H1 (cell line): ENCODE measurements at regions not wholly inside any gene's neighbourhood (a gene's known extent, or its start where the extent isn't known, plus 50 kb on each side); places are given as distances from the start of the nearest gene placed in this dataset.

Experiments used
- CTCF ChIA-PET: fragments of 300-600 bp; sonication (Branson Sonifier 250); formaldehyde crosslinking; loops from one replicate; lab custom pipeline; 2021; ENCODE audit not compliant: partially characterized antibody; lab: Charles Lee
- POLR2A ChIA-PET: fragments of 300-600 bp; sonication (Branson Sonifier 250); formaldehyde crosslinking; loops from one replicate; lab custom pipeline; 2021; ENCODE audit warnings: inconsistent platforms; ENCODE audit not compliant: partially characterized antibody; lab: Charles Lee
- DNase-seq, 2 experiments: peaks; one replicate each; pipeline versions ENCODE4 v3.0.0 to v3.0.0-alpha.2; 2010 to 2022; ENCODE audit warnings: low spot score in 2 of 2, low read depth in 1 of 2, mixed read lengths in 1 of 2
- FAIRE-seq: peaks from 2 replicates; lab custom pipeline; 2011; peaks lifted over from hg19 to GRCh38; lab: Jason Lieb, UNC
- H2AFZ ChIP-seq: 2 replicates; pipeline ENCODE4 v1.8.1; 2012; ENCODE audit warnings: low read length, inconsistent platforms
- H2AK5ac ChIP-seq: 2 replicates; pipeline ENCODE4 v1.6.1; 2013; ENCODE audit warnings: low read depth, low read length
- H2BK120ac ChIP-seq: replicated peaks from 2 replicates; pipeline ENCODE3; 2013; ENCODE audit warnings: low read depth, low read length, inconsistent platforms
- H2BK12ac ChIP-seq: 2 replicates; pipeline ENCODE4 v1.6.1; 2013; ENCODE audit warnings: low read depth, low read length
- H2BK15ac ChIP-seq: 2 replicates; pipeline ENCODE4 v1.6.1; 2013; ENCODE audit warnings: low read length
- H2BK20ac ChIP-seq: 2 replicates; pipeline ENCODE4 v1.6.1; 2013; ENCODE audit warnings: low read length
- H2BK5ac ChIP-seq: 2 replicates; pipeline ENCODE4 v1.6.1; 2013; ENCODE audit warnings: low read depth, low read length
- H3K14ac ChIP-seq: 2 replicates; pipeline ENCODE4 v1.6.1; 2013; ENCODE audit warnings: inconsistent platforms; ENCODE audit not compliant: insufficient read length
- H3K18ac ChIP-seq: 2 replicates; pipeline ENCODE4 v1.6.1; 2013; ENCODE audit warnings: low read length; ENCODE audit errors: extremely low read depth
- H3K23ac ChIP-seq: 2 replicates; pipeline ENCODE4 v1.6.1; 2013; ENCODE audit warnings: inconsistent platforms; ENCODE audit not compliant: insufficient read length
- H3K23me2 ChIP-seq: 2 replicates; pipeline ENCODE4 v1.6.1; 2013; ENCODE audit warnings: low read depth, low read length
- H3K27ac ChIP-seq: 2 replicates; pipeline ENCODE4 v1.6.1; 2011; ENCODE audit warnings: low read depth, low read length, inconsistent platforms
- H3K27me3 ChIP-seq, 4 experiments: replicated peaks in 1 of 4; 1 replicate in 1 of 4; 2 replicates in 3 of 4; pipeline versions ENCODE4 v1.6.1 to v1.8.1; 2011 to 2013; ENCODE audit warnings: low read length in 3 of 4, mild to moderate bottlenecking in 3 of 4, inconsistent platforms in 2 of 4, mixed read lengths in 2 of 4, moderate library complexity in 1 of 4; ENCODE audit not compliant: control insufficient read depth in 3 of 4, insufficient read depth in 3 of 4; ENCODE audit errors: extremely low read depth in 1 of 4
- H3K36me3 ChIP-seq, 4 experiments: 2 replicates each; pipeline versions ENCODE4 v1.6.1 to v1.8.1; 2011 to 2013; ENCODE audit warnings: mild to moderate bottlenecking in 4 of 4, low read length in 3 of 4, moderate library complexity in 2 of 4, control low read depth in 1 of 4, inconsistent platforms in 1 of 4; ENCODE audit not compliant: insufficient read depth in 4 of 4, control insufficient read depth in 2 of 4
- H3K4ac ChIP-seq: replicated peaks from 2 replicates; pipeline ENCODE3; 2013; ENCODE audit warnings: low read length, low read depth, mixed read lengths, inconsistent platforms; ENCODE audit not compliant: insufficient read length
- H3K4me1 ChIP-seq, 4 experiments: replicated peaks in 1 of 4; 1 replicate in 1 of 4; 2 replicates in 3 of 4; pipeline versions ENCODE4 v1.6.1 to v1.8.1; 2011 to 2013; ENCODE audit warnings: low read length in 3 of 4, inconsistent platforms in 2 of 4, mixed read lengths in 1 of 4; ENCODE audit not compliant: insufficient read depth in 4 of 4, control insufficient read depth in 3 of 4
- H3K4me2 ChIP-seq, 2 experiments: 2 replicates each; pipeline versions ENCODE4 v1.6.1 to v1.8.1; 2011 to 2013; ENCODE audit warnings: low read depth in 2 of 2, low read length in 2 of 2, control low read depth in 1 of 2, inconsistent platforms in 1 of 2, mild to moderate bottlenecking in 1 of 2; ENCODE audit not compliant: insufficient read depth in 1 of 2
- H3K4me3 ChIP-seq, 4 experiments: fragments of 200-600, 300-600 bp in 1 of 4; sonication (generic), shearing (Covaris generic), sonication (Bioruptor Twin) in 1 of 4; 2 replicates each; pipeline versions ENCODE4 v1.5.1 to v1.8.1; 2011 to 2016; ENCODE audit warnings: low read length in 4 of 4, low read depth in 3 of 4, control low read depth in 2 of 4, inconsistent platforms in 2 of 4, mild to moderate bottlenecking in 2 of 4, mixed read lengths in 1 of 4, moderate library complexity in 1 of 4; ENCODE audit not compliant: insufficient read depth in 2 of 4; ENCODE audit errors: extremely low read depth in 1 of 4
- H3K56ac ChIP-seq: replicated peaks from 2 replicates; pipeline ENCODE3; 2013; ENCODE audit warnings: low read depth, mild to moderate bottlenecking, mixed read lengths, low read length, inconsistent platforms; ENCODE audit not compliant: insufficient read length
- H3K79me1 ChIP-seq: 2 replicates; pipeline ENCODE4 v1.6.1; 2013; ENCODE audit warnings: low read depth, low read length, control low read depth
- H3K79me2 ChIP-seq, 2 experiments: 2 replicates each; pipeline versions ENCODE4 v1.6.1 to v1.8.1; 2012 to 2013; ENCODE audit warnings: low read length in 2 of 2, mild to moderate bottlenecking in 2 of 2, inconsistent platforms in 1 of 2; ENCODE audit not compliant: insufficient read depth in 2 of 2, control insufficient read depth in 1 of 2
- H3K9ac ChIP-seq, 4 experiments: replicated peaks in 1 of 4; 1 replicate in 1 of 4; 2 replicates in 3 of 4; pipeline versions ENCODE4 v1.6.1 to v1.8.1; 2011 to 2013; ENCODE audit warnings: low read depth in 3 of 4, low read length in 3 of 4, control low read depth in 2 of 4, mild to moderate bottlenecking in 2 of 4, moderate library complexity in 2 of 4, inconsistent platforms in 1 of 4; ENCODE audit errors: extremely low read depth in 1 of 4
- H3K9me3 ChIP-seq, 2 experiments: 2 replicates each; pipeline versions ENCODE4 v1.6.1 to v1.8.1; 2012 to 2013; ENCODE audit warnings: mild to moderate bottlenecking in 2 of 2, moderate library complexity in 2 of 2, control low read depth in 1 of 2, inconsistent platforms in 1 of 2, low read depth in 1 of 2, low read length in 1 of 2, mixed read lengths in 1 of 2; ENCODE audit not compliant: insufficient read depth in 2 of 2
- H4K20me1 ChIP-seq, 2 experiments: replicated peaks in 1 of 2; 2 replicates each; pipeline versions ENCODE3 to v1.8.1; 2011 to 2013; ENCODE audit warnings: inconsistent platforms in 2 of 2, low read length in 2 of 2, mild to moderate bottlenecking in 1 of 2; ENCODE audit not compliant: insufficient read depth in 2 of 2, control insufficient read depth in 1 of 2
- H4K5ac ChIP-seq: 2 replicates; pipeline ENCODE4 v1.6.1; 2013; ENCODE audit warnings: low read length, low read depth, mixed read lengths, inconsistent platforms; ENCODE audit not compliant: insufficient read length
- H4K8ac ChIP-seq: 2 replicates; pipeline ENCODE4 v1.8.0; 2013; ENCODE audit warnings: mild to moderate bottlenecking, moderate library complexity, low read length, inconsistent platforms; ENCODE audit not compliant: insufficient read depth; ENCODE audit errors: extremely low read depth
- H4K91ac ChIP-seq: replicated peaks from 2 replicates; pipeline ENCODE3; 2013; ENCODE audit warnings: low read length, mixed read lengths, inconsistent platforms; ENCODE audit not compliant: insufficient read length
- SAP30 ChIP-seq: fragments of 300-600 bp; sonication (generic); IDR thresholded peaks from 2 replicates; pipeline ENCODE4 v1.7.1; 2012; ENCODE audit warnings: low read length, moderate library complexity, mild to moderate bottlenecking, inconsistent platforms; ENCODE audit not compliant: insufficient read depth, insufficient replicate concordance
- WGBS, 2 experiments: shearing (Covaris generic) in 1 of 2; methylation state at CpG; one replicate each; pipeline versions ENCODE4 v1.1.6 to v1.1.7; 2013 to 2015; ENCODE audit warnings: low lambda C conversion rate in 2 of 2, mixed read lengths in 2 of 2, inconsistent platforms in 1 of 2, low coverage in 1 of 2, missing lambda C conversion rate in 1 of 2; ENCODE audit not compliant: insufficient replicate concordance in 2 of 2, insufficient coverage in 1 of 2, insufficient read length in 1 of 2; ENCODE audit errors: extremely low coverage in 1 of 2, missing lambda C conversion rate in 1 of 2; 5-methylcytosine and 5-hydroxymethylcytosine counted together
- TF ChIP-seq, protein P1 (sequence below), 3 experiments: IDR thresholded peaks; 1 replicate in 2 of 3; 2 replicates in 1 of 3; pipeline versions ENCODE4 v1.5.1 to v1.6.1; 2011; ENCODE audit warnings: low read length in 3 of 3, mild to moderate bottlenecking in 3 of 3, inconsistent platforms in 2 of 3, low read depth in 1 of 3, moderate library complexity in 1 of 3; ENCODE audit not compliant: insufficient read depth in 1 of 3; ENCODE audit errors: control extremely low read depth in 1 of 3

DNA sequence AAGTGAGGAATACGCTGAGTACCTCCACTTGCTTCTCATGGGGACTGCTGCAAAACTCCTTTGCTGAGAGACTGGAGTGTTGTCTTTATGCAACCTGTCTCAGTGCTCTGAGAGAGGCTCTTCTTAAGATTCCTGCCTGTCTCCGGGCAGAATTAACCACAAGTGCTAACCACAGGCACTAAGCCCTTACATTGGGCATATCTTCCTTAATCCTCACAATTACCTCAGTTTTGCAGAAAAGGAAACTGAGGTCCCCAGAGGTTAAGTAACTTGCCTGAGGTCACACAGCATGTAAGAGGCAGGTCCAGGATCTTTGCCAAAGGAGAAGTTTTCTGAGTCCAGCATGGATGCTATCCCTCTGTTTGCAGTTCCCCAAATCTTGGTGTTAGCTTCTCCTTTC lies 86.0 kb downstream of the GP2 start:
- H2AK5ac ChIP-seq, result no peak overlapping the region
- no peaks in the 10 kb centered on the region for H3K36me3 ChIP-seq
- DNase-seq, result no peak
- no peaks in the 10 kb centered on the region for H3K79me2 ChIP-seq
- no peak overlapping the region for H2BK15ac ChIP-seq
- POLR2A ChIA-PET, result no interaction called here
- H4K8ac ChIP-seq, result no peak overlapping the region
- no peak overlapping the region for H3K18ac ChIP-seq
- H4K91ac ChIP-seq, result no peak overlapping the region
- FAIRE-seq, result no peak
- 64% methylated on average over 2 of the region's 2 CpGs; no CpG with 5 or more reads in 1 of the 2 experiments for WGBS, 2 experiments
- H3K56ac ChIP-seq, result no peak overlapping the region
- H4K20me1 ChIP-seq, result no peaks in the 10 kb centered on the region
- no peak overlapping the region for H4K5ac ChIP-seq
- H3K23me2 ChIP-seq, result no peaks in the 10 kb centered on the region
- H3K79me1 ChIP-seq, result no peaks in the 10 kb centered on the region
- H3K27ac ChIP-seq, result no peak overlapping the region
- peaks cover 0 to 5% (median 3%) of the 10 kb centered on the region in 4 experiments; a peak in 3 of 7 replicates for H3K4me1 ChIP-seq
- H2AFZ ChIP-seq, result no peak overlapping the region
- no peak overlapping the region for H2BK12ac ChIP-seq
- H3K4me3 ChIP-seq, result no peak overlapping the region
- TF ChIP-seq, protein P1, sequence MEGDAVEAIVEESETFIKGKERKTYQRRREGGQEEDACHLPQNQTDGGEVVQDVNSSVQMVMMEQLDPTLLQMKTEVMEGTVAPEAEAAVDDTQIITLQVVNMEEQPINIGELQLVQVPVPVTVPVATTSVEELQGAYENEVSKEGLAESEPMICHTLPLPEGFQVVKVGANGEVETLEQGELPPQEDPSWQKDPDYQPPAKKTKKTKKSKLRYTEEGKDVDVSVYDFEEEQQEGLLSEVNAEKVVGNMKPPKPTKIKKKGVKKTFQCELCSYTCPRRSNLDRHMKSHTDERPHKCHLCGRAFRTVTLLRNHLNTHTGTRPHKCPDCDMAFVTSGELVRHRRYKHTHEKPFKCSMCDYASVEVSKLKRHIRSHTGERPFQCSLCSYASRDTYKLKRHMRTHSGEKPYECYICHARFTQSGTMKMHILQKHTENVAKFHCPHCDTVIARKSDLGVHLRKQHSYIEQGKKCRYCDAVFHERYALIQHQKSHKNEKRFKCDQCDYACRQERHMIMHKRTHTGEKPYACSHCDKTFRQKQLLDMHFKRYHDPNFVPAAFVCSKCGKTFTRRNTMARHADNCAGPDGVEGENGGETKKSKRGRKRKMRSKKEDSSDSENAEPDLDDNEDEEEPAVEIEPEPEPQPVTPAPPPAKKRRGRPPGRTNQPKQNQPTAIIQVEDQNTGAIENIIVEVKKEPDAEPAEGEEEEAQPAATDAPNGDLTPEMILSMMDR (IDR thresholded peaks at IDR 0.05; ENCODE audit: control extremely low read depth in 1 of 3, insufficient read depth in 1 of 3, low read depth in 1 of 3, low read length in 3 of 3), result no peak
- TF ChIP-seq SAP30, result no peak
- H2BK20ac ChIP-seq, result no peak overlapping the region
- no peak overlapping the region for H2BK120ac ChIP-seq
- no peak overlapping the region for H3K4me2 ChIP-seq
- CTCF ChIA-PET, result interaction anchor here (1.2 to 2.2 kb wide), 3 partner anchors 34 to 334 kb away, joined by 4 to 5 read pairs (median 5); no protein-coding TSS in a partner anchor
- H3K23ac ChIP-seq, result no peak overlapping the region
- no peaks in the 10 kb centered on the region for H3K27me3 ChIP-seq
- H3K9me3 ChIP-seq, result no peaks in the 10 kb centered on the region
- no peak overlapping the region for H3K9ac ChIP-seq
- no peak overlapping the region for H3K4ac ChIP-seq
- H2BK5ac ChIP-seq, result no peak overlapping the region
- H3K14ac ChIP-seq, result no peak overlapping the region
